ENCODE measurements at regions not wholly inside any gene's neighbourhood (a gene's known extent, or its start where the extent isn't known, plus 50 kb on each side); places are given as distances from the start of the nearest gene placed in this dataset.
A peak's percentile ranks its signal among the peaks of the same experiment; 100 is the strongest.

GRCh38 chr4:155025762-155026457 is 182.5 kb upstream of the NPY2R start:
- TF ChIP-seq CTCF (IDR thresholded peaks at IDR 0.05; ENCODE audit: low read depth, low read length) (peak; percentile 62), EZH2phosphoT487 (IDR thresholded peaks at IDR 0.05; ENCODE audit: low read depth) (no peak)
